ENCODE measurements at regions not wholly inside any gene's neighbourhood (a gene's known extent, or its start where the extent isn't known, plus 50 kb on each side); places are given as distances from the start of the nearest gene placed in this dataset.

- DNase-seq (ENCODE audit: low spot score) (no peak), FAIRE-seq (no peak)
Measured at GRCh38 chr1:224846119-224846907, 83.2 kb upstream of the DNAH14 start.

GRCh38 chr1:224850446-224850845 is 79.0 kb upstream of the DNAH14 start:
- DNase-seq (ENCODE audit: low spot score) (no peak), FAIRE-seq (no peak)

- FAIRE-seq: no peak
- DNase-seq (ENCODE audit: low spot score): peak; percentile 38
Measured at GRCh38 chr1:224851210-224851847, 78.1 kb upstream of the DNAH14 start.

GRCh38 chr1:224851848-224852261 is 77.6 kb upstream of the DNAH14 start:
- DNase-seq (ENCODE audit: low spot score) (no peak), FAIRE-seq (no peak)

- DNase-seq (ENCODE audit: low spot score): peak; percentile 69
- peak; percentile 62 for FAIRE-seq
Measured at GRCh38 chr1:224852901-224853568, 76.4 kb upstream of the DNAH14 start.

GRCh38 chr1:224856973-224857372 is 72.5 kb upstream of the DNAH14 start:
- DNase-seq (ENCODE audit: low spot score) (no peak), FAIRE-seq (no peak)

GRCh38 chr1:224859651-224860050 is 69.8 kb upstream of the DNAH14 start:
- FAIRE-seq: no peak
- DNase-seq (ENCODE audit: low spot score): no peak

GRCh38 chr1:224860488-224861338 is 68.8 kb upstream of the DNAH14 start:
- DNase-seq (ENCODE audit: low spot score) (no peak), FAIRE-seq (no peak)

- FAIRE-seq (no peak), DNase-seq (ENCODE audit: low spot score) (no peak)
Measured at GRCh38 chr1:224861339-224861716, 68.1 kb upstream of the DNAH14 start.

GRCh38 chr1:224863486-224863885 is 66.0 kb upstream of the DNAH14 start:
- FAIRE-seq (no peak), DNase-seq (ENCODE audit: low spot score) (no peak)

- no peak for FAIRE-seq
- DNase-seq (ENCODE audit: low spot score): no peak
Measured at GRCh38 chr1:224864006-224864405, 65.5 kb upstream of the DNAH14 start.

GRCh38 chr1:224865510-224865909 is 64.0 kb upstream of the DNAH14 start:
- DNase-seq (ENCODE audit: low spot score) (no peak), FAIRE-seq (no peak)

- FAIRE-seq (no peak), DNase-seq (ENCODE audit: low spot score) (no peak)
Measured at GRCh38 chr1:224866940-224867339, 62.5 kb upstream of the DNAH14 start.

GRCh38 chr1:224867715-224868114 is 61.8 kb upstream of the DNAH14 start:
- no peak for DNase-seq (ENCODE audit: low spot score)
- no peak for FAIRE-seq

- DNase-seq (ENCODE audit: low spot score): no peak
- no peak for FAIRE-seq
Measured at GRCh38 chr1:224872832-224873433, 56.5 kb upstream of the DNAH14 start.

- DNase-seq (ENCODE audit: low spot score): no peak
- peak; percentile 84 for FAIRE-seq
Measured at GRCh38 chr1:224873434-224874369, 55.8 kb upstream of the DNAH14 start.

GRCh38 chr1:224874775-224875174 is 54.7 kb upstream of the DNAH14 start:
- FAIRE-seq: peak; percentile 80
- no peak for DNase-seq (ENCODE audit: low spot score)

- DNase-seq (ENCODE audit: low spot score): no peak
- FAIRE-seq: peak; percentile 27
Measured at GRCh38 chr1:224879162-224879803, 50.2 kb upstream of the DNAH14 start.
